Lower lobe of right lung (tissue), 2 donors: ENCODE measurements at regions not wholly inside any gene's neighbourhood (a gene's known extent, or its start where the extent isn't known, plus 50 kb on each side); places are given as distances from the start of the nearest gene placed in this dataset.

Source experiments
- ATAC-seq, 2 donors: fragments of 200-7000 bp; cut with Tn5 transposase; one replicate each; pipeline ENCODE4 v1.9.1; 2020 to 2022; ENCODE audit warnings: mild to moderate bottlenecking in 2 of 2, moderate library complexity in 2 of 2
- DNase-seq: peaks from one replicate; pipeline ENCODE4 v3.0.0-alpha.2; 2020
- H3K27ac ChIP-seq: fragments of 200-600 bp; one replicate; pipeline ENCODE4 v1.8.0; 2022
- H3K27me3 ChIP-seq: fragments of 200-600 bp; one replicate; pipeline ENCODE4 v1.8.0; 2022; ENCODE audit warnings: low read depth
- H3K36me3 ChIP-seq: fragments of 200-600 bp; one replicate; pipeline ENCODE4 v1.8.0; 2022; ENCODE audit warnings: mild to moderate bottlenecking
- H3K4me1 ChIP-seq: fragments of 200-600 bp; one replicate; pipeline ENCODE4 v1.8.0; 2022
- H3K4me3 ChIP-seq: fragments of 200-600 bp; one replicate; pipeline ENCODE4 v1.8.0; 2022; ENCODE audit warnings: mild to moderate bottlenecking
- H3K9me3 ChIP-seq: fragments of 200-600 bp; one replicate; pipeline ENCODE4 v1.8.0; 2022
- CTCF ChIP-seq: fragments of 200-600 bp; IDR thresholded peaks from one replicate; pipeline ENCODE4 v1.8.0; 2022; ENCODE audit warnings: antibody characterized with exemption, mild to moderate bottlenecking
- intact Hi-C: fragments of 100-400 bp; cut with DNase I; formaldehyde crosslinking; loops from one replicate; pipeline ENCODE4 v1.11.0; 2022
- donor health status: DM: no; HTN: yes; CAD: no; lungs with severe emphysema.

GRCh38 chr4:42347076-42347475 is 50.2 kb upstream of the SHISA3 start:
- no peaks in the 10 kb centered on the region for H3K4me1 ChIP-seq
- H3K27me3 ChIP-seq = no peaks in the 10 kb centered on the region
- H3K4me3 ChIP-seq = no peak overlapping the region
- intact Hi-C loops = no loop called here
- DNase-seq = no peak
- H3K9me3 ChIP-seq = no peaks in the 10 kb centered on the region
- no peak overlapping the region for H3K27ac ChIP-seq
- H3K36me3 ChIP-seq = no peaks in the 10 kb centered on the region
- TF ChIP-seq CTCF = no peak
- ATAC-seq = no peak
